ENCODE measurements at regions not wholly inside any gene's neighbourhood (a gene's known extent, or its start where the extent isn't known, plus 50 kb on each side); places are given as distances from the start of the nearest gene placed in this dataset.

DNA sequence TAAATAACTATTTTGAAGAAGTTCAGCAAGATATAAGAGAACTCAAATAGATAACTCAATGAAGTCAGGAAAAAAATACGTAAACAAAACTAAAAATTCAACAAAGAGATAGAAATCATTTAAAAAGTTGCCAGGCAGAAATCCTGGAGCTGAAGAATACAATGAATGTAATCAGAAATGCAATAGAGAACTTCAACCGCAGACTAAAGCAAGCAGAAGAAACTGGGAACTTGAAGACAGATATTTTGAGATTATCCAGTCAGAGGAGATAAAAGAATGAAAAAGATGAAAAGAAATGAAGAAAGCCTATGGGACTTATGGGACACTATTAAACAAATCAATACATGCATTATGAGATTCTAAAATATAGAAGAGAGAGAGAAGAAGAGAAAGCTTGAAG lies 129.1 kb upstream of the LPAR1 start:
- H3K36me3 ChIP-seq (ENCODE audit: control insufficient read depth in 2 of 2, extremely low read depth in 1 of 2, insufficient read depth in 2 of 2, low read length in 2 of 2) = no peaks in the 10 kb centered on the region
- no peak overlapping the region for H3K9ac ChIP-seq (replicated peaks; ENCODE audit: extremely low read depth, insufficient read depth, low read length)
- no peaks in the 10 kb centered on the region for H3K79me2 ChIP-seq (ENCODE audit: control insufficient read depth, insufficient read depth, low read length)
- ChIA-PET CTCF (no interaction called here), POLR2A (no interaction called here)
- dilution Hi-C loops (cut with MboI; ENCODE audit: extremely low pct_ligation_motif_present, low sequenced_read_pairs) = no loop called here
- H3K9me3 ChIP-seq (replicated peaks; ENCODE audit: control insufficient read depth, insufficient read depth, low read length) = no peaks in the 10 kb centered on the region
- no peak overlapping the region for H3K27ac ChIP-seq (ENCODE audit: insufficient read depth, low read depth, low read length)
- peaks cover 0 to 1% of the 10 kb centered on the region in 2 experiments for H3K27me3 ChIP-seq (ENCODE audit: control insufficient read depth in 2 of 2, insufficient read depth in 2 of 2, low read length in 2 of 2)
- DNase-seq (ENCODE audit: low read depth, low spot score) = no peak
- H3K4me3 ChIP-seq (replicated peaks in 1 of 3; ENCODE audit: insufficient read depth in 1 of 3, low read depth in 1 of 3, low read length in 3 of 3) = no peak overlapping the region
- no peak for FAIRE-seq
- no TSS peak for BruUV-seq (replicated peaks)
- intact Hi-C loops (cut with micrococcal nuclease) = no loop called here
- no peaks in the 10 kb centered on the region for H3K9me1 ChIP-seq (replicated peaks; ENCODE audit: control insufficient read depth, extremely low read depth, insufficient read depth, low read length)
- TF ChIP-seq GATA2 (IDR thresholded peaks at IDR 0.05; ENCODE audit: insufficient read depth, insufficient read length, low read depth, low read length) = no peak
- TF ChIP-seq, protein P1, sequence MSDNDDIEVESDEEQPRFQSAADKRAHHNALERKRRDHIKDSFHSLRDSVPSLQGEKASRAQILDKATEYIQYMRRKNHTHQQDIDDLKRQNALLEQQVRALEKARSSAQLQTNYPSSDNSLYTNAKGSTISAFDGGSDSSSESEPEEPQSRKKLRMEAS (IDR thresholded peaks at IDR 0.05; ENCODE audit: insufficient read depth, insufficient read length) = no peak
- TF ChIP-seq, protein P2, sequence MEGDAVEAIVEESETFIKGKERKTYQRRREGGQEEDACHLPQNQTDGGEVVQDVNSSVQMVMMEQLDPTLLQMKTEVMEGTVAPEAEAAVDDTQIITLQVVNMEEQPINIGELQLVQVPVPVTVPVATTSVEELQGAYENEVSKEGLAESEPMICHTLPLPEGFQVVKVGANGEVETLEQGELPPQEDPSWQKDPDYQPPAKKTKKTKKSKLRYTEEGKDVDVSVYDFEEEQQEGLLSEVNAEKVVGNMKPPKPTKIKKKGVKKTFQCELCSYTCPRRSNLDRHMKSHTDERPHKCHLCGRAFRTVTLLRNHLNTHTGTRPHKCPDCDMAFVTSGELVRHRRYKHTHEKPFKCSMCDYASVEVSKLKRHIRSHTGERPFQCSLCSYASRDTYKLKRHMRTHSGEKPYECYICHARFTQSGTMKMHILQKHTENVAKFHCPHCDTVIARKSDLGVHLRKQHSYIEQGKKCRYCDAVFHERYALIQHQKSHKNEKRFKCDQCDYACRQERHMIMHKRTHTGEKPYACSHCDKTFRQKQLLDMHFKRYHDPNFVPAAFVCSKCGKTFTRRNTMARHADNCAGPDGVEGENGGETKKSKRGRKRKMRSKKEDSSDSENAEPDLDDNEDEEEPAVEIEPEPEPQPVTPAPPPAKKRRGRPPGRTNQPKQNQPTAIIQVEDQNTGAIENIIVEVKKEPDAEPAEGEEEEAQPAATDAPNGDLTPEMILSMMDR (IDR thresholded peaks at IDR 0.05; ENCODE audit: extremely low read depth in 1 of 2, insufficient read depth in 1 of 2, low read depth in 1 of 2, low read length in 2 of 2) = no peak
- no peak overlapping the region for H2AFZ ChIP-seq (ENCODE audit: low read depth, low read length)
- no peak overlapping the region for H3K4me2 ChIP-seq (ENCODE audit: insufficient read depth, low read length)
- H4K20me1 ChIP-seq (replicated peaks; ENCODE audit: control insufficient read depth, extremely low read depth, insufficient read depth, low read length) = no peaks in the 10 kb centered on the region
- no peaks in the 10 kb centered on the region for H3K4me1 ChIP-seq (ENCODE audit: control insufficient read depth, extremely low read depth, insufficient read depth, low read length)

DNA sequence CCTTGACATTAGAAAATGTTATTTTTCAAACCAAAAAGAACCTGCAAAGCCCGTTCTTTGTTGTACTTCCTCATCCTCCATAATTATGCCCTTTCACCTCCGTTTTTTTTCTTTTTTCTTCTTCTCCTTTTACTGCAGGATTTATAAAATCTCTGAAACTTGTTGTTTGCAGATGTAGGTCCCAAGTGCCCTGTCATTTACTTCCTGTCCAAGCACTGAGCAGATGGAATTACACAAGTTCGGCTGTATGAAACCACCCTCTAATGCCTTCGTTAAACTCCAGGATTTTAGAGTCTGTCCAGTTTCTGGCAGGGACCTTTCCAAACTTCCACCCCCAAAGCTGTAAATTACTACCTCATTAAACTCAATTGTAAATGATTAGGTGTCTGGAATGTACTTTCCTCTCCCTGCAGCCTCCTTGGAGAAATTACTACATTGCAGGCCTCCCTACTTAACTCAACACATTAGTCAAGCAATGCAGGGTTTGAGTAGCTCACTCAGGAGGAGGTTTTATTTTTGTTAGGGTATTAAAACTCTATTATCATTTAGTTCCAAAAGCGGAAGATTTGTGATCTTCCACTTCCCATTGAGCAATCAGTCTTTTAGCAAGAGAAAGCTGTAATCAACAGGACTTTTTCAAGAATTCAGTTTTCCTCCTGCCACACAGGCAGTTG lies 125.6 kb upstream of the LPAR1 start:
- H3K36me3 ChIP-seq (ENCODE audit: control insufficient read depth in 2 of 2, extremely low read depth in 1 of 2, insufficient read depth in 2 of 2, low read length in 2 of 2) = no peaks in the 10 kb centered on the region
- POLR2A ChIA-PET = no interaction called here
- no peak overlapping the region for H3K27ac ChIP-seq (ENCODE audit: insufficient read depth, low read depth, low read length)
- TF ChIP-seq POLR2A (IDR thresholded peaks at IDR 0.05; ENCODE audit: low read depth, low read length) = no peak
- no peak for TF ChIP-seq JUN (IDR thresholded peaks at IDR 0.05; ENCODE audit: borderline replicate concordance, insufficient read depth, insufficient read length, low read depth)
- TF ChIP-seq GATA2 (IDR thresholded peaks at IDR 0.05; ENCODE audit: insufficient read depth, insufficient read length, low read depth, low read length) = no peak
- TF ChIP-seq, protein P1 (IDR thresholded peaks at IDR 0.05; ENCODE audit: insufficient read depth, insufficient read length) = no peak
- TF ChIP-seq MYC (IDR thresholded peaks at IDR 0.05; ENCODE audit: low read depth, low read length) = no peak
- no peak for TF ChIP-seq FOS (IDR thresholded peaks at IDR 0.05; ENCODE audit: borderline replicate concordance, insufficient read depth, low read length)
- TF ChIP-seq, protein P2 (IDR thresholded peaks at IDR 0.05; ENCODE audit: extremely low read depth in 1 of 2, insufficient read depth in 1 of 2, low read depth in 1 of 2, low read length in 2 of 2) = no peak
- TF ChIP-seq POLR2AphosphoS5 (IDR thresholded peaks at IDR 0.05; ENCODE audit: insufficient read depth, low read depth, low read length) = no peak
- TF ChIP-seq EZH2 (IDR thresholded peaks at IDR 0.05; ENCODE audit: borderline replicate concordance, low read depth, low read length, severe bottlenecking) = no peak
- no peak overlapping the region for H3K4me2 ChIP-seq (ENCODE audit: insufficient read depth, low read length)
- FAIRE-seq (no peak), DNase-seq (ENCODE audit: low read depth, low spot score) (no peak)
- no peak overlapping the region for H3K9ac ChIP-seq (replicated peaks; ENCODE audit: extremely low read depth, insufficient read depth, low read length)
- CTCF ChIA-PET = no interaction called here
- no peaks in the 10 kb centered on the region for H3K79me2 ChIP-seq (ENCODE audit: control insufficient read depth, insufficient read depth, low read length)
- H3K4me3 ChIP-seq (replicated peaks in 1 of 3; ENCODE audit: insufficient read depth in 1 of 3, low read depth in 1 of 3, low read length in 3 of 3) = no peak overlapping the region
- H3K9me1 ChIP-seq (replicated peaks; ENCODE audit: control insufficient read depth, extremely low read depth, insufficient read depth, low read length) = no peaks in the 10 kb centered on the region
- no peaks in the 10 kb centered on the region for H3K4me1 ChIP-seq (ENCODE audit: control insufficient read depth, extremely low read depth, insufficient read depth, low read length)
- H2AFZ ChIP-seq (ENCODE audit: low read depth, low read length) = no peak overlapping the region
- BruUV-seq (replicated peaks) = no TSS peak
- no peaks in the 10 kb centered on the region for H4K20me1 ChIP-seq (replicated peaks; ENCODE audit: control insufficient read depth, extremely low read depth, insufficient read depth, low read length)
- H3K27me3 ChIP-seq (ENCODE audit: control insufficient read depth in 2 of 2, insufficient read depth in 2 of 2, low read length in 2 of 2) = peaks cover 0 to 1% of the 10 kb centered on the region in 2 experiments
- intact Hi-C loops (cut with micrococcal nuclease) = no loop called here
- dilution Hi-C loops (cut with MboI; ENCODE audit: extremely low pct_ligation_motif_present, low sequenced_read_pairs) = no loop called here
- H3K9me3 ChIP-seq (replicated peaks; ENCODE audit: control insufficient read depth, insufficient read depth, low read length) = no peaks in the 10 kb centered on the region

Data from endothelial cell of umbilical vein (primary cell).